GM12873 (cell line): ENCODE measurements at regions not wholly inside any gene's neighbourhood (a gene's known extent, or its start where the extent isn't known, plus 50 kb on each side); places are given as distances from the start of the nearest gene placed in this dataset.

Experiments used
- CTCF ChIP-seq: IDR thresholded peaks from 2 replicates; pipeline ENCODE4 v1.5.1; 2012; ENCODE audit warnings: low read depth, mild to moderate bottlenecking, moderate library complexity, low read length, control low read depth; ENCODE audit not compliant: insufficient read depth; ENCODE audit errors: missing control alignments

GRCh38 chr17:45703348-45703747 is 80.8 kb upstream of the CRHR1 start:
- TF ChIP-seq CTCF: no peak

- no peak for TF ChIP-seq CTCF
Observed at GRCh38 chr17:45703806-45704205, 80.3 kb upstream of the CRHR1 start.

GRCh38 chr17:45704251-45704650 is 79.9 kb upstream of the CRHR1 start:
- TF ChIP-seq CTCF: no peak

GRCh38 chr17:45705123-45706009 is 78.8 kb upstream of the CRHR1 start:
- TF ChIP-seq CTCF: no peak

- TF ChIP-seq CTCF: no peak
Observed at GRCh38 chr17:45706033-45706432, 78.1 kb upstream of the CRHR1 start.

- TF ChIP-seq CTCF: no peak
Observed at GRCh38 chr17:45708707-45709290, 75.3 kb upstream of the CRHR1 start.

GRCh38 chr17:45709728-45710288 is 74.3 kb upstream of the CRHR1 start:
- no peak for TF ChIP-seq CTCF
